ENCODE measurements at regions not wholly inside any gene's neighbourhood (a gene's known extent, or its start where the extent isn't known, plus 50 kb on each side); places are given as distances from the start of the nearest gene placed in this dataset.
"Not testable (repeated sequence)": the region's sequence is repeated elsewhere in the genome, so short reads cannot be mapped to it uniquely, and the experiment has no call there.

GRCh38 chr5:67896930-67897313 is 318.6 kb upstream of the PIK3R1 start:
- intact Hi-C loops (cut with DNase I) = no loop called here
- WGBS, 2 donors = 55 to 64% methylated on average over 2 of the region's 2 CpGs
- no peak for ATAC-seq

GRCh38 chr5:67896311-67896929 is 319.1 kb upstream of the PIK3R1 start:
- 74 to 89% methylated on average over 3 of the region's 3 CpGs for WGBS, 2 donors
- no peak for DNase-seq
- H3K4me1 ChIP-seq = peaks cover 0 to 13% (median 0%) of the 10 kb centered on the region in 9 donors
- no peaks in the 10 kb centered on the region for H3K27me3 ChIP-seq
- no peak overlapping the region for H3K4me3 ChIP-seq
- H3K36me3 ChIP-seq = no peaks in the 10 kb centered on the region
- no peak overlapping the region for H3K27ac ChIP-seq
- intact Hi-C loops (cut with DNase I) = no loop called here
- peaks cover 0 to 8% (median 0%) of the 10 kb centered on the region in 11 donors for H3K9me3 ChIP-seq
- TF ChIP-seq, protein P1, sequence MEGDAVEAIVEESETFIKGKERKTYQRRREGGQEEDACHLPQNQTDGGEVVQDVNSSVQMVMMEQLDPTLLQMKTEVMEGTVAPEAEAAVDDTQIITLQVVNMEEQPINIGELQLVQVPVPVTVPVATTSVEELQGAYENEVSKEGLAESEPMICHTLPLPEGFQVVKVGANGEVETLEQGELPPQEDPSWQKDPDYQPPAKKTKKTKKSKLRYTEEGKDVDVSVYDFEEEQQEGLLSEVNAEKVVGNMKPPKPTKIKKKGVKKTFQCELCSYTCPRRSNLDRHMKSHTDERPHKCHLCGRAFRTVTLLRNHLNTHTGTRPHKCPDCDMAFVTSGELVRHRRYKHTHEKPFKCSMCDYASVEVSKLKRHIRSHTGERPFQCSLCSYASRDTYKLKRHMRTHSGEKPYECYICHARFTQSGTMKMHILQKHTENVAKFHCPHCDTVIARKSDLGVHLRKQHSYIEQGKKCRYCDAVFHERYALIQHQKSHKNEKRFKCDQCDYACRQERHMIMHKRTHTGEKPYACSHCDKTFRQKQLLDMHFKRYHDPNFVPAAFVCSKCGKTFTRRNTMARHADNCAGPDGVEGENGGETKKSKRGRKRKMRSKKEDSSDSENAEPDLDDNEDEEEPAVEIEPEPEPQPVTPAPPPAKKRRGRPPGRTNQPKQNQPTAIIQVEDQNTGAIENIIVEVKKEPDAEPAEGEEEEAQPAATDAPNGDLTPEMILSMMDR (IDR thresholded peaks at IDR 0.05) = no peak
- no peak for ATAC-seq

More at GRCh38 chr5:67896930-67897313, 318.6 kb upstream of the PIK3R1 start:
- H3K4me1 ChIP-seq = peaks cover 0 to 13% (median 0%) of the 10 kb centered on the region in 9 donors
- peaks cover 0 to 4% (median 0%) of the 10 kb centered on the region in 11 donors for H3K9me3 ChIP-seq
- no peak for DNase-seq
- H3K27ac ChIP-seq = no peak overlapping the region
- TF ChIP-seq, protein P1 (IDR thresholded peaks at IDR 0.05) = no peak
- no peaks in the 10 kb centered on the region for H3K27me3 ChIP-seq
- no peak overlapping the region for H3K4me3 ChIP-seq
- H3K36me3 ChIP-seq = no peaks in the 10 kb centered on the region

GRCh38 chr5:67889870-67890269 is 325.7 kb upstream of the PIK3R1 start:
- not testable (repeated sequence) for H3K27me3 ChIP-seq, ATAC-seq, H3K27ac ChIP-seq, H3K36me3 ChIP-seq, H3K4me3 ChIP-seq, H3K4me1 ChIP-seq, H3K9me3 ChIP-seq, DNase-seq
- intact Hi-C loops (cut with DNase I) = loop anchor here in 1 of 10 donors (10.0 kb wide), 1 partner anchor 85 kb away; no protein-coding TSS in a partner anchor
- WGBS, 2 donors = 89 to 90% methylated on average over 12 to 15 of the region's 15 CpGs

DNA sequence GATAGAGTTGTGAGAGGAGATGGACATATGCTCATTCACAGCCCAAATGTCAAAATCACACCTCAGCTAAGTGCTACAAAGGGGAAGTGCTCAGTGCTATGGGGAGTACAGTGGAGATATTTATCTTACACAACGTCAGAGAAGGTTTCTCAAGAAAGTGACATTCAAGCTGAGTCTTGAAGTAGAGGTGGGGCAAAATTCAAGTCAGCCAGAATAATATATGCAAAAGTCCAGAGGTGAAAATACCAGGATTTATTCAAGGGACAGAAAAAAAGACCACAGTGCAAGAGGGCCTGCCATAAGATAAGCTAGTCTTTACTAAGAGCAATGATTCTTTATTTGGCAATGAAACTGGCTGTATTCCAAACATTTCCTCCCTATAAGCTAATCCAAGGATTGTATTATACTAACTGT is 327.8 kb upstream of the PIK3R1 start:
- TF ChIP-seq, protein P1 (IDR thresholded peaks at IDR 0.05) = no peak
- Histone ChIP-seq H3K36me3 (no peaks in the 10 kb centered on the region), H3K9me3 (peaks cover 0 to 6% (median 0%) of the 10 kb centered on the region in 11 donors), H3K27ac (no peak overlapping the region), H3K4me3 (no peak overlapping the region), H3K4me1 (no peaks in the 10 kb centered on the region), H3K27me3 (no peaks in the 10 kb centered on the region)
- DNase-seq (no peak), ATAC-seq (no peak)
- intact Hi-C loops (cut with DNase I) = loop anchor here in 1 of 10 donors (10.0 kb wide), 1 partner anchor 87 kb away; no protein-coding TSS in a partner anchor
- 50 to 68% methylated on average over 1 of the region's 1 CpG for WGBS, 2 donors

GRCh38 chr5:67886761-67887160 is 328.8 kb upstream of the PIK3R1 start:
- TF ChIP-seq, protein P1 (IDR thresholded peaks at IDR 0.05) = no peak
- 94 to 100% methylated on average over 1 of the region's 1 CpG for WGBS, 2 donors
- no peaks in the 10 kb centered on the region for H3K36me3 ChIP-seq
- peaks cover 0 to 5% (median 0%) of the 10 kb centered on the region in 11 donors for H3K9me3 ChIP-seq
- no peak for ATAC-seq
- H3K4me1 ChIP-seq = no peaks in the 10 kb centered on the region
- intact Hi-C loops (cut with DNase I) = loop anchor here in 1 of 10 donors (10.0 kb wide), 1 partner anchor 88 kb away; no protein-coding TSS in a partner anchor
- no peaks in the 10 kb centered on the region for H3K27me3 ChIP-seq
- no peak for DNase-seq
- no peak overlapping the region for H3K27ac ChIP-seq
- H3K4me3 ChIP-seq = no peak overlapping the region

All from heart right ventricle (tissue), 16 donors.